HG02970 (cell line): ENCODE measurements at regions not wholly inside any gene's neighbourhood (a gene's known extent, or its start where the extent isn't known, plus 50 kb on each side); places are given as distances from the start of the nearest gene placed in this dataset.

ENCODE experiments used
- ATAC-seq: cut with Tn5 transposase; IDR thresholded peaks from one replicate; pipeline ENCODE4 v1.9.1; 2021; ENCODE audit warnings: mild to moderate bottlenecking, moderate library complexity, moderate number of reproducible peaks; ENCODE audit not compliant: unreplicated experiment, low FRiP score

DNA sequence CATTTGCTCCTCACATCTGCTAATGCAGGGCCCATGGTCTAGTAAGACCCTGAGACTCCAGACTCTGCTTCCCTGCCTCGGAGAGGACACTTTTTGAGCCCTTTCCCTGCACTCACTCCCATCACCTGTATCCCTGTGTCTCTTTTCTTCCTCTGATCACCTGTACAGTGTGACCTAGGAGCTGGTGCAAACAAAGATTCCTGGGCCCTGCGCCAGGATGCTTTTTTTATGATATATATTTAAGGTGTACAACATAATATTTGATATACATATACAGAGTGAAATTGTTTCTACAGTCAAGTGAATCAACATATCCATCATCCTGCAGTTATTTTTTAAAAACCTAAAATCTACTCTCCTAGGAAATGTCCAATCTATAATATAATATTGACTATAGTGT, 355.4 kb downstream of the MAFB start:
- no peak for ATAC-seq

DNA sequence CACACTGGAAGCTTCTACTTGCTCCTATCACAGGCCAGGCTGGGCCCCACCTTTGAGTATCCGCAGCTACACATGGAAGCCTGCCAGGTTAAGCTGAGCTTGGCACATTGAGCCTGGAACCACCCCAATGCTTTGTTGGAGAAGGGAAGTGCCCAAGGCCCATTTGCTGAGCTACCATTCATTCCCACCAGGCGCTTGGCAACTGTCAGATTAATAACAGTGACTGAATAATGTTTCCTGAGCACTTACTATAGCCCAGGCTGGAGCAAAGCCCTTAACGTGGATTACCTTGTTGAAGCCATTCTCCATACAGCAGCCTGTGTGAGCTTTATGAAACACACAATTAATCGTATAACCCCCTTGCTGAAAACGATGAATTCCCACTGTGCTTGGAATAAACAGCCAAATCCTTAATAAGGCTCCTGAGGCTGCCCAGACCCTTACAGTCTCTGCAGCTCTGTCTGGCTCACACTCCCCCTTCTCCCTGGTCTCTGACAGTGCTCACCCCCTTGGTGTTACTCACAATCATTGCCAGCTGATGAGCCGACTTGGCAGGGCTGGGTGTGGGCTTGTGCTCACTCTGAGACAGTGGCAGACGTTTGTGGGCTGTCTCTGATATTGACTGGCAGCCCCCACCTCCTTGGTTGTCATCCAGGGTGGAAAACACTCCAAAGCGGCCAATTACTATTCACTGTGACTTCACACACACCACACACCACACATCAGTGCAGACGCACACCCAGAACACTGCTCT, 357.1 kb downstream of the MAFB start:
- no peak for ATAC-seq

DNA sequence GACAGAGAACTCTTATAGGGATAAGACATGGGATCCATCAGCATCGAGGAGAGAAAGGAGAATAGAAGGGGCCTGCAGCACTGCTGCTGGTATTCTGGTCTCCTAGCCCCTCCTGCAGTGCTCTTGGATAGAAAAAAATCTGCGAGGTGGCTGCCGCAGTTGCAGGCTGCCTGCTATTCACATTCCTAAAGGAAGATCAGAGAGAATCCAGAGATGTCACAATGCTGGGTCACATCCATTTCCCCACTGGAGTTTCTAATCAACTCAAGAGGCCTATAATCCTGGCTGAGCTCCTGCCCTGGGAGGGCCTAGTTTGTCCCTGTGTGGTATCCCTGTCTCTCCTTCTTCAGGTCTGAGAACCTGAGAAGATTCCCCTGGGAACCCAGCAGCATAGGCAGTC, 357.8 kb downstream of the MAFB start:
- no peak for ATAC-seq

DNA sequence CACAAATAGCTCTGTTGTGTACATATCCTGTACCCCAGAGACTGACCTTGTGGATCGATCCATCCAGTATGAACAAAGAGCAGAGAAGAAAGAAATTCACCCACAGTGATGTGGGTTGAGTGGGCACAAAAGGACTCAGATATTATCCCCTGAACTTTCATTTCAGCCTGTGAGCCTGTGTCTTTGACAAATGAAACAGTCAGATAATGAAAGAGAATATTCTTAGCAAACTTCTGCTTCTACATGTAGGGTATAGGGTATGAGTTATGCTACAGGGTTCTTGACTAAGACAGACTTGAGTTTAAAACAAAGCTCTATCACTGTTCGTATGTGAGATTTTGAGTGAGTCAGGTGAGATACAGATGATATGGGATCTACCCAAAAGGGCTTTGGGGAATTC, 359.7 kb downstream of the MAFB start:
- ATAC-seq, result no peak

DNA sequence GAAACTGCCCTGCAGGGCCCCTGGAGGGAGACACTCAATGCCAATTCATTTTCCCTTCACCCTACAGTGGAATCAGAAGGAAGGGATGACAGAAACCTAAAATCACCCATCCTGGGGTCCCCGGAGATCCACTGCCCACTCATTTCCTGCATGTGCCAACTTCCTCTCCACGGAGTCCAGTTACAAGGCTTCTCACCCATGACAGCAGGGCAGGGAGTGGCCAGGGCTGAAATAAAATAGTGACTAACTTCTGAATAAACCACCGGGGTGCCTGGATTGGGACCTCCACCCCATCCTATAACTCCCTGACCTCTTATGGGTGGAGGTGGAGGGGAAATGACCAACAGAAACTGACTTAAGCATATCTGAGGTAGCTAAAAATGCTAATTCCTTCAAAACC, 362.3 kb downstream of the MAFB start:
- no peak for ATAC-seq

DNA sequence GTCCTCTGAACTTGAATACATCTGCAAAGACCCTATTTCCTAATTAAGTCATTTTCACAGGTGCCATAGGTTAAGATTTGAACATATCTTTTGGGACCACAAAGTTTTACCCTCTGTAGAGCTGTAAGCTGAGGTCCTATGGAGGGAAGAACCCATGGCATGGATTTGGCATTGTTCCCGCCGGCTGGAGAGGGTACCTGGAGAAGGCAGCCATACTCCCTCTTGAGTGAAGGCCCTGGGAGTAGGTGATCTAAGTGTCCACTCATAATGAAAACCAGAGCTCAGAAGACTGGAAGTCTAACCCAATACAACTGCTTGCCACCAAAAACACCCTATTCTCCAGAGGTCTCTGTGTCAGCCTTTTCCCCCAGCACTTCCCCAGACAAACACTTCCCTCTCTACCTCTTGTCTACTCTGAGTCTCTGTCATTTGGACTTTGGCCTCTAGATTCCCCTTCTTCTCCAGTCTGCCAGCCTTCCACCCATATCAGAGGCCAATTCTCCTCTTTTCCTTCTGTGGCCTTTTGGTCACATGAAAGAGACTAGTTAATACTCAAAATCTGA, 363.9 kb downstream of the MAFB start:
- ATAC-seq, result no peak

DNA sequence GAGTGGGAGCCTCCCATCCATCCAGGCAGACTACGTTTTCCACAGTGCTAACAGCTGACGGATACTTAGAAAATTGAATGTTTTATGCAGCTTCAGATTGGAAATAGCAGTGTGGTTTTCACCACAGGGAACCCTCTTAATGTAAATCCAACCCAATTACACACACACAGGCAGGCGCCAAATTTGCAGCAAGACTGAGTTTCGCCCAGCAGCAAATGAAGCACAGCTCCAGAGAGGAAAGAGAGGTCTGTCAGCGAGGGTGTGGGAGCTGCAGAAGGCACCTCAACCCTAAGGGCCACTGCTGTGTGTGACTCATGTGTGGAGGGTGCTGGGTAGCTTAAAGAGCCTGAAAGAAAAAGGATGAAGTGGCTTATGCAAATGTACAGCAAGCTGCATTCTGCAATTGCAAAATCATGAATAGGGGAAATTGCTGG, 365.7 kb downstream of the MAFB start:
- no peak for ATAC-seq

DNA sequence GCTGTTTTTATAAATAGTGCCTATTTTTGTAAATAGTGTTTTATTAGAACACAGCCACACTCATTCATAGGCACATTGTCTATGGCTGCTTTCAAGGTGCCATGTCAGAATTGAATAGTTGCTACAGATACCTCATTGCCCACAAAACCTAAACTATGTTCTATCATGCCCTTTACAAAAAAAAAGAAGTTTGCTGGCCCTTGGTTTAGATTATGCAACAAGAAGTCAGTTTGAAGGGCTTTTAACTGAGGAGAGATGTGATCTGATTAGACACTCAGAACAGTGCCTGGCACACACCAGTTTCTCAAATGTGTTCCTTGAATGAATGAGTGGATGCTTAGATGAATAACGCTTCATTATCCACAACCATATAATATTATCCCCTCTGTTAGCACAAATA, 366.1 kb downstream of the MAFB start:
- no peak for ATAC-seq

DNA sequence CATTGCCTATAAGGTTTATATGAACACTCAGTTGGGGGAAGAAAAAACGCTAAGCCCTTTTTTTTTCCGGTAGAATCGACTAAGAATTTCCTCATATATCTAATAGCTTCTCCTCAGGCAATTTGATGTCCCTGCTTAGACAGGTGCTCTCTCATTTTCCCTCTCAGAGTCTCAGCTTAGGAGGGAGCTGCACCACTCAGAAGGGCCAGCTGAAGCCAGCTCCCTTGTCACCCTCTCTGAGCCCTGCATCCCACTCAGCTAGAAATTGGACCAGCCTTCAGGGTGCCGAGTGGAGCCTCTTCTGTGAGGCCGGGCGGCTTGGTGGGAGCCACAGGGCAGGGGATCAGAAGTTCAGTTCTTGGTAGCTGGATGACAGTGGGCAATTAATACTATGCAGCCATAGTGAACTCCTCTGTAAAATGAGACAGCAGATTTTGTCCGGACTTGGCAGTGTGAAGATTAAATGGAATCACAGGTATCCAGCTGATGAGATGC, 368.5 kb downstream of the MAFB start:
- no peak for ATAC-seq

DNA sequence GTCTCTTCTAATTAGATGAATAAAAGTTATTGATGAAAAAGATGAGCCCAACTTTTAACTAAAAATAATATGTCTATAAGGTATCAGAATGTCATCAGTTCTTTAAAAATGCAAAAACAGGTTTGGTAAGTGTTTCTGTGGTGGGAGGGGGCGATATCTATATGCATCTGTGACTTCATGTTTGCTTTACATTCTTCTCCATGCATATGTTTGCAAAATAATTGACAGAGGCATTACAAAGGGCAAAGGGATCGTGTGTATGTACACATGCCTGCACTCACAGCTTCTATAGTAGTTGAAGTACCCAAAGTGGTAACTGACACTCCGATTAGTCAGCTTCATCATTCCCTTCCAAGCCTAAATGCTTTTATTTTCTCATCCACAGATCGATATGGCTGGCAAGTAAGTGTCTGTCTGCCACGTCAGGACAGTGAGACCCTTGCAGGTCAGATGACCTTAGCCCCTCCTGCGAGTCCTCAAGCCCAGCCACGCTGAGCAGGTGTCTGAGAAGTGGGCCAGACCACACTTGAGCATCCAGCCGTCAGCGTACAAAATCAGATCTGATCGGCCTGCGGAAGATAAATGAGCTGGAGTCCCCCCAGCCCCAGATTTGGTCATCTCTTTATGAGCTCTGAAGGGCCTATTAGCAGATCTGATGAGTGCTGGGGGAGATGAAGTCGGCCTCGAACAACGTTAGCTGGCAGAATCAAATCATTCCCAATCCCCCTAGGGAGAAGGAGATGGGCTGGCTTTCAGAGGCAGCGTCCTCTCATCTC, 369.1 kb downstream of the MAFB start:
- no peak for ATAC-seq

DNA sequence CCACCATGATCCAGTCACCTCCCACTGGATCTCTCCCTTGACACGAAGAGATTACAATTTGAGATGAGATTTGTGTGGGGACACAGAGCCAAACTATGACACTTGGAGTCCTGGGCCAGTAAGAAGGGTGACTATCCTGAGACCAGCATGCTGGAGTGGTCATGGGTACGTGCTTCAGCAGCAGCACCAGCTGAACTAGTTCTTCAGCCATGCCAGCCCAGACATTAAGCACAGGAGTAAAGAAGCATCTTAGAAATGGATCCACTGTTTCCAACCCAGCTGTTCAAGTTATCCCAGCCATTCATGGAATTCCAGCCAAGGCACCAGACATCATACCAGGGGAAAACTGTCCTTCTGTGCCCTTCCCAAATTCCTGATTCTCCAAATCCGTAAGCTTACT, 370.0 kb downstream of the MAFB start:
- no peak for ATAC-seq

DNA sequence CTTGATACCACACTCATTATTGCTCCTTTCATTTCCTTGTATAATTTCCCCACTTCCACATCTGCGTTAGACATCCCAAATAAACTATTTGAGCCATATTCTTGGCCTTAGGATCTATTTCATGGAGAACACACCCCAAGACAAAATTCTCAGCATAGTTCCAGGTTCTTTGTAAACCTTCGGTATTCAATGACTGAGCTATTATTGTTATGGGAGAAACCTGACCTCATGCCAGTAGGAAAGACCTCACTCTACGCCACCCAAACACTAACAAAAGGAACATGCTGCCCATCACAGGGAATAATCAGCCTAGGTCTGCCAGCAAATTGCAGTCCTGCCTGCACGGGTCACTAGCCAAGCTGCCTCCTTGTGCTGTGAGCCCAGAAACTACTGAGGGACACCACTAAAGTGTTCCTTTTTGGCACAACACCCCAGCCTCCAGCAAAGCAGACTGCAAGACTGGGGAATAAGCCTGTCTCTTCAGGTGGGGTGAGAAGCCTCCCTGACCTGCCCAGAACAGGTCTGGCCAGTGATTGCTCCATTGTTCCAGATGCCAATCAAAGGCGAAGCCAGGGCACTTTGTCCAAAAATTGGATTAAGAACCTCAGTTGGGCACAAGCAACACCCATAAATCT, 371.8 kb downstream of the MAFB start:
- ATAC-seq, result no peak

DNA sequence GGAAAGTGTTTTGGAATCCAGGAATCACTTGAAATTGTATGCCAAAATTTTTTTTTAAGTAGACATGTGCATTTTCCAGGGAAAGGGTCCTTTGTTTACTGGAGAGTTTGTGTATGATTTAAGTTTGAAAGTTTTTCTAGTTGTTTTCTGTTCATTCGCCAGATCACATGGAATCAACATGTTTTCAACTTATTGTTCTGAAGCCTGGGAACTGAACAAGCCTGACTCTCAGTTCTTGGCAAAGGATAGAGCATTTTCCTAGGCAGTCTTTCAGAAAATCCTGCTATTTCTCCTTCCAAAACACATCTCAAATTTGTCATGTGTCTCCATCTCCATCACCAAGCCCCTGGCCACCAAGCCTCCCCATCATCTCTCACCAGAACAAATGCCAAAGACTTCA, 374.8 kb downstream of the MAFB start:
- ATAC-seq, result no peak

DNA sequence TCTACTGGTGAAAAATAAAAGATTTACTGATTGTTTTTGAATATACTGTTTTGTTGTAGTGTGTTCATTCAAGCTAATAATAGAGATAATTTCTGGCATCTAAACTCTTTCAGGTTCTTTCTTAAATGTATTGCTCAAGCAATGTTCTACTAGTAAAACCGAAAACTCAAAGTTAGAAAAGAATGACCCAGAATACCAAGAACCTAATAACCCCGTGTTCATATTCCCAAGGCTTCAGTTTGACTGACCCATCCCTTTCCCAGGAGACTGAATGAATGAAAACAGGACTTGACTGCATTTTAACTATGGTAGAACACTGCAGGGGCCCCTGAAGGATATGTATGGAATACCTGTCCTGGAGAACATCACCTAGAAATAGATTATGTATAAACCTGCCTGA, 375.3 kb downstream of the MAFB start:
- no peak for ATAC-seq

DNA sequence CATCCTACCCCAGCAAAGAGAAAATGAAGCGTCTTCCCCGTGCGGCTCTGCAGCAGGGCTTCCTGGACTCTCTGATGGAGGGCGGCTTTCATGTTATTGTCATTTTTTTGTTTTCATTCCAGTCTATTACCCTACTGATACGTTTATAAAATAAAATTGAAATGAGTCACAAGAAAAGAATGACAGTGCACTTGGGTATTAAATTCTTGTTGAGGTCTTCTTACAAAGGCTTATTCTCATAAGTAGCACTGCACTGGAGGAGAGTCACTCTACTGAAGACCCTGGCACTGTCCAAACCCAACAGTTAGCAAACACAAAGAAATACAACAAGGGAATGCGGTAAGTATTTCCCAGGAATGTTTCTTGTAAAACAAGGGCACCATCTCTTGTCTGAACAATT, 379.3 kb downstream of the MAFB start:
- ATAC-seq, result no peak

DNA sequence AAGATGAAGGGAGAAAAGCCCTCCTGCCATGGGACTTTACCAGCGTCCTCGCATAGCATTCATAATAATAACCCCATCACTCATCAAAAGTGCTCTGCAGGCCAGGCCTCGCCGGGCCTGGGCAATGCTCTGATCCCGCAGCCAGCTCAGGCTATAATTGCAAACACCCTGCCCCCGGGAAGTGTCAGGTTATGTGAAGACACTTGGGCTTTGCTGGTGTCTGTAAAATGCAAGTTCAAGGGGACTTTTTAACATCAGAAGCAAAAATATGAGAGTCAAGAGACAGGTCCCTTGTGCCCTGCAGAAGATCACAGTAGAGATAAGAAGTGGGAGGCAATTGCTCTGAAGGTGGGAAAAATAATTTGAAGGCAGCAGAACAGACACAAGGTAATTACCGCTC, 381.0 kb downstream of the MAFB start:
- ATAC-seq, result no peak

DNA sequence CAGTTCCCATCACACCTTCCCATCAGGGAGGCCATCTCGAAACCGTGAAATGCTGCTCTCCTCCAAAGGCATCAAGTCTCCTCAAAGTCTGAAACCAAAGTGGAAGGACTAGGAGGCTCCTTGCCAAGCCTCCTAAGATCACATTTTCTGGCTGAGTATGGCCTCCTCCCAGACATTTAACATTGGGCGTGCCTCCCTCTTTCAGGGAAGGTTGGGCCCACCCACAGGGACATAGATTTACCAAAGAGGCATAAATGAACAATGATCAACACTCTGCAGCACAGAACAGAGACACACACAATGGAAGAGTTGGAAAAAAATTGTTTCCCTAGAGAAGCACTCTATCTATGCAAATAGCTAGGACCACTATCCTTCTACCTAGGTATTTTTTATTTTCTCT, 381.8 kb downstream of the MAFB start:
- no peak for ATAC-seq

DNA sequence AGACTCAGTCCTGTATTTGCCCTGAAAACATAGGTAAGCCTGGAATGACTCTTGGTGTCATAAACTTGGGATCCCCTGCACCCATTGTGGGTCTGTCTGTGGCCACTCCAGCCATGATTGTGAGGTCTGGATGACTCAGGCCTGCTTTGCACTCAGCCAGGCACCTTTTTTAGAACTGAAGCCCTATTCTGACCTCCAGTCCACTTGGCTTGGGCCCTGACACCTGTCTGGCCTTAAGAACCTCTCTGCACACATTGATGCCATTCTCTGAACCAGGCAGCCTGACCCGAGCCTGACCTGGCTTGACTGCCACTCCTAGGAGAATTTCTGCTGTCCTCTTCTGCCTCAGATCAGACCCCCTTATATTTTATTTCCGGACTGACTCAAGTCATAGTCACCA, 383.7 kb downstream of the MAFB start:
- no peak for ATAC-seq

DNA sequence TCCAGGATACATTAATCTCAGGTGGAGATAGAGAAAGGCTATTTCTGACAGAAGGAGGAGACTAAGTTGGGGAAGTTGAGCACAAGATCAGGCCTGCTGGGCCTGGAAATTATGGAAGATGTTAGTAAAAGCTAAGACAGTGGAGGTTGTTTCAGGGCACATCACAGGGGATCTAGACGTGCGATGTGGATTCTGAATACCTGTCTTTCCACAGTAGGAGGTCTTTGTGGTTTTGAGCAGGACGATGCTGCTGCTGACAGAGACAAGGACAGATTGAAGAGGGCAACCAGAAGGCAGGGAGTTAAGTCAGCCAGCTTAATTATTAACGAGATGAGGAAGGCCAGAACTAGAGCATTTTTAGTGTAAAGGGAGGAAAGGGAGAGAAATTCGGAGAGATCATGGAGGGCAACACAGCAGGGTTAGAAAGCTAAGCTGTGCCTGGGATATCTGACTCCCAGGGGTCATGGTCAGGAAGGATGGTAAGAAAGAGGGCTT, 384.9 kb downstream of the MAFB start:
- no peak for ATAC-seq

DNA sequence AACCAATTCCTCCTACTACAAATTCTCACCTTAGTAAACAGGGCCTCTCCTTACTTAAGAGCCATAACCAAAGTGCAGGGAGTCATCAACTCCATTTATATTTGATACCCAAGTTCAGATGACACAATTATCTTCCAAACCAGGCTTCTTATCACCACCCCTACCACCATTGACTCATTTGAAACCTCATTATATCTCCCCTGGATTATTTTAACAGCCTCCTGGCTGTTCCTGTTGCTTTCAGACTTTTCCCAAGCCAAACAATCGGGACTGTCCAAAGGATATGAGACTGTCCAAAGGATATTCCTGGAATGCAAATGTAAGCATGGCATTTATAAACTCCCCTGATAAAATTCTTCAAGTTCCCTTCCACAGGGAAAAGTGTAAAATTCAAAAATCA, 394.3 kb downstream of the MAFB start:
- ATAC-seq, result no peak

DNA sequence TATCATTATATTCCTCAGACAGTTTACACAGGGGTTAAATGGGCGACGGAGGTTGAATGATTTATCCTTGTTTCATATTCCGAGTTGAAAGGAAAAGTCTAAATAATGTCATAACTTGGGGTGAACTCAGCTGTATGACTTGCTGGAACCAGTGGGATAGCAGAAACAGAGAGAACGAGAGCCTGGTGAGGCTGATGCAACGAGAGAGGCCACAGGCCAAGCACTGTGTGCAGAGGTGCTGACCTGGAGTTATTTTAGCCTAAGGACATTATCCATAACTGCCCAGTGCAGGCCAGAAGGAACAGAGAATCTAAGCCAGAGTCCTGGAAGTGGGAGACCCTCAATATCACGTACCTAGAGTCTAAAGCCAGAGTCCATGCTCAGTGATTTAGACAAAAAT, 394.9 kb downstream of the MAFB start:
- ATAC-seq, result no peak
